GM21576 (cell line): ENCODE measurements at regions not wholly inside any gene's neighbourhood (a gene's known extent, or its start where the extent isn't known, plus 50 kb on each side); places are given as distances from the start of the nearest gene placed in this dataset.

Source experiments
- ATAC-seq: cut with Tn5 transposase; IDR thresholded peaks from one replicate; pipeline ENCODE4 v1.9.1; 2021; ENCODE audit warnings: mild to moderate bottlenecking, moderate library complexity; ENCODE audit not compliant: unreplicated experiment

DNA sequence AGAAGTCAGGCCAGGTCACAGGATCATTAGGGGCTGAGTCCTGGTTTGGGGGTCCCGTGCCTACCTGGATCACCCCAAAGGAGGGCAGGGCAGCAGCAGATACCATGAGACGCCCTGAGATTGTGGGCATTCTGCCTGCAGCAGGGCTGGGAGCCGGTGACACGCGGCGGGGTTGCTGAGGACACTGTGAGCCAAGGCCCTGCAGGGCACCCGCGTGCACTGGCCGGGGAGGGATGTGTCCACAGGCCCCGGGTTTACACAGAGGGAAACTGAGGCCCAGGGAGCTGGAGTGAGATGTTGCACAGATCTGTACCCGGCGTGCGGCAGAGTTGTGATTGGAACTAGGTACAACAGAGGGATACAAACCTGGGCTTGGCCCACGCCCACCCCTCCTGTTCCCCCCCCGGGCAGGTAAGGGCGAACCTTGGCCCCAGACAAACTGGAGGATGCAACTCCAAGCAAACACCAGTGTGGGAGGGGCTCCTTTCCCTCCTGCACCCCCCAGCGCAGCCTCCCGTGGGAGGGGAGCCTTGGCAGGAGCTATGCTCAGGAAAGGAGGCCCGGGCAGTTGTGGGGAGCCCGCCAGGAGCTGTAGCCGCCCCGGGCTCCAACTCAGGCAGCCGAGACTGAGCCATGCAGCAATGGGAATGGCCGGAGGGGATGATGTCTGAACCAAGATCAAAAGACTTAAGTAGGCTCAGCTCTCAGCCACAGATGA, 91.3 kb downstream of the ENGASE start:
- ATAC-seq, result no peak

- ATAC-seq, result no peak
These were observed 90.5 kb downstream of the ENGASE start for GRCh38 chr17:79164913-79165695.

DNA sequence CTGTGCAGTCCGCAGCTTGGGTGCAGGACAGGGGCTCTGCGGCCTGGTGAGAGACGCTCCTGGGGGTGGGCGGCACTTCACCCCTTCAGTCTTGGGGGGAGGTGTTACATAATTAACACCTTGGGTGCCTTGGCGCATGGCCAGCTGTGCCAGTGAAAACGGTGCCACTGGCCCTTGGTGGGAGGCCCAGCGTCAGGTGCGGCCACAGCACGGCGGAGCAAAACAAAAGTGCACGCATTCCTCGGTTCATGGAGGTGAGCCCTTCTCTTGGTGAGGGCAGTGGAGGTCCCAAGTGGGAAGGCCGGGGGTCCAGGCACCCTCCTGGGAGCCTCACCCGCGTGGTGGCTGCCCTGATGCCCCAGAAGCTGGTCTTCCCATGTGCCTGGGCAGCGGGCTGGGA, 89.8 kb downstream of the ENGASE start:
- no peak for ATAC-seq

GRCh38 chr17:79163071-79163470, 88.4 kb downstream of the ENGASE start:
- ATAC-seq, result no peak

DNA sequence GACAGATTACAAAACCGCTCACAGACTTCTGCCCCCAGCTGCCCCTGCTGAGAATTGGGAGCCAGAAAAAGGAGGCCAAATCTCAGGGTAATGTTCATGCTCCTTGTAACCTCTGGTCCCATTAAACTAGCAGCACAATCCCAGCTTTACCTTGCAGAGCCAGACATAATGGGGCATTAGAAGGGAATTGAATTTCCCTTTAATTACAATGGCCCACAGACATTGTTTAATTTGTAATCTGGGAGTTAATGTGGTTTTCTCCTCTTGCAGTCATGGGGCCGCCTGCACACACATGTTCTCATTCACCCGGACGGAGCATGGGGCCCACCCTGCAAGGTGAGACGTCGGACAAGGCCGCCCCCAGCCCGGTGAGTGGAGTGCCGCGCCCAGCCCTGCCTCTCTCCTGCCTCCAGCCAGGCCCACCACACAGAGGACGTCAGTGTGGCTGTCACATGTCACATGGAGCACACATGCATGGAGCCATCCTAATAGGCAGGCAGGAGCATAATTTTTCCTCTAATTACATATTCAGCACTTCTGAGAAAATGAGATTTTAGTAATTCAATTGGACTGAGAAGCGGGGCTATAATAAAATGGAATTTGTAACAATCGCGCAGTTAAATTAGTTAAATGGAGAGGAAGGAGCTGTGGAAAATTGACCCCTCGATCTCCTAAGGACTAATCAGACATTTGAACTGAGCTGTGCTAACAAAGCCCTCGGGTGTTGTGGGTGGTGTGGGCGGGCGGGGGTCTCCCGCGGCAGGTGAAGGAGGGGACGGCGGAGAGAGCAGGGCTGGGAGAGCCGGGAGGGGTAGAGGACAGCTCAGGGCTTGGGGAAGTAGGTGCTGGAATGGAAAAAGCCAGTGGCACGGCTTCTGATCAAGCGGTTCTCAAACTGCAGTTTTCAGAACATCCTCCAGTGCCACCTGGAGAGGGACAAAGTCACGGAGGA, 87.7 kb downstream of the ENGASE start:
- no peak for ATAC-seq

- ATAC-seq, result no peak
These were observed 86.5 kb downstream of the ENGASE start for GRCh38 chr17:79160980-79161636.

DNA sequence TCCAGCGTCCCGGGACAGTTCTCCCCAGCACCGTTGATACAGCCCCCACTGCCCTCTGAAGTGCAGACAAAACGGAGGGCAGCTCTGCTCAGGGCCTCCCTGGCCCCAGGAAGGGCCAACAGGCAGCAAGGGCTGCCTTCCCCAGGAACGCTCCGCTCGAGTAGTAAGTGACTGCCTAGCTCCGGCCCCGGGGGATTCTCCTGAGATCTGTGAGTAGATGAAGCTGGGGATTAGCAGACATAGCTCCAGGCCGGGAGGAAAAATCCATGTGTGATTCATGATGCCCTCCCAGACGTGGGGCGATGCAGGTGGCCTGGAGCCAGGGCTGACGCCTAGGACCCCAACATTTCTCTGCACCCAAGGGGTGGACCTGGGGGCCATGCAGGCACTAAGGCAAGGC, 85.3 kb downstream of the ENGASE start:
- no peak for ATAC-seq

DNA sequence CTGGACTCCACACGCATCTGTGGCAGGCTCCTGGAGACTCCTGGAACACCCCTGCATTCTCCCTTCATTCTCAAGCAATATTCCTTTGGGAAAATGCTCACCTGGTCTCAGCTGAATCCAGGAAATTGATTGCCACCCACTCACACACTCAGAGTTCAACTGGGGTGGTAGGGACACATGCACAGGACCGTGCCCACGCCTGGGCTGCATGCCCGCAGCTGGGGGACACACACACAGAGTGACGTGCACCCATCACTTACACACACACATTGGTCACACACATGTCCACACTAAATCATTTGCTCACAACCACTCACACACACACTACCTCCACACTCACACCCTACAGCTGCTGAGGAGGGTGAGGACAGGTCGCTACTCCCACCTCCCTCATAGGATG, 84.8 kb downstream of the ENGASE start:
- no peak for ATAC-seq

DNA sequence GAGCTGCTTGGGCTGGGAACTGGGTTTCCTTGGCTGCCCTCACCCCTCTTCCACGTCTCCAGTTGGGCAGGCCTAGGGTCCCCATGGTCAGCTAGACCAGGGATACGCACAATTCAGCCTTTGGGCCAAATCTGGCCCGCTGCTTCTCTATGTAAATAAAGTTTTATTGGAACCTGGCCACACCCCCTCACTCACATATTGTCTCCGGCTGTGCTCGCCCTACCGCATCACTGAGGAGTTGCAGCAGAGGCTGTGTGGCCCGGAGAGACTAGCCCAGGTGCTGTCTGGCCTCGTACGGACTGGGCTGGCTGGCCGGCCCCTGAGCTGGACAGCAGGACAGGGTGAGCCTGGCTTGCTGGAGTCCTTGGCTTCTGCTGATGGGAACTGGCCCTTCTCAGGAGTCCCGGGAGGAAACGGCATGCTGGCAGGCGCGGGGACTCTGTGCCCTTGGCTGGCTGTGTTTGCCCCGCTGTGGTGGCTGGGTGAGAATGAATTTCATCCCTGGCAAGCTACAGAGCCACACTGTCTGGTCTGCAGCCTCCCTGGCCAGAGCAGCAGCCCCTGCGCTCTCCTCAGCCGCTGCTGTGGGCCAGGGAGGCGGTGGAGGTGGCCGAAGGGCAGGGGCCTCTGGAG, 82.0 kb downstream of the ENGASE start:
- no peak for ATAC-seq

DNA sequence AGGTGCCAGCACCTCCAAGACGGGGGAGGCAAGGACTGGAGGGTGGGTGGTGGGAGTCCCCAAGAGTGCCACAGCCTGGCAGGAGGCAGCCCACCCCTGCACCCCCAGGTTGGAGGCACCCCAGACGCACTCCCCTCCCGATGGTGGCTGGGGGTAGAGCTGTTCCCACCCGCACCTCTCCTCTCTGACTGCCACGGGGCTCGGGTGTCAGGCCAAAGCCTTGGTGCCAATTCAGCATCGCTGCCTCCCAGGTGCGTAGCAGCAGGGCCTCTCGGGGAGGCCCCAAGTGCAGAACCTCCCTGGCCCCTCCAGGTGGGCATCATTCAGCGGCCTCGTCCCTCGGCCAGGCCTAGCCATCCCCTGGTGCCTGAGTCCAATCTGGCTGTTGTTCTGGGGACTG, 81.1 kb downstream of the ENGASE start:
- no peak for ATAC-seq

GRCh38 chr17:79154951-79155585, 80.4 kb downstream of the ENGASE start:
- ATAC-seq, result no peak

GRCh38 chr17:79154446-79154845, 79.8 kb downstream of the ENGASE start:
- ATAC-seq, result no peak

DNA sequence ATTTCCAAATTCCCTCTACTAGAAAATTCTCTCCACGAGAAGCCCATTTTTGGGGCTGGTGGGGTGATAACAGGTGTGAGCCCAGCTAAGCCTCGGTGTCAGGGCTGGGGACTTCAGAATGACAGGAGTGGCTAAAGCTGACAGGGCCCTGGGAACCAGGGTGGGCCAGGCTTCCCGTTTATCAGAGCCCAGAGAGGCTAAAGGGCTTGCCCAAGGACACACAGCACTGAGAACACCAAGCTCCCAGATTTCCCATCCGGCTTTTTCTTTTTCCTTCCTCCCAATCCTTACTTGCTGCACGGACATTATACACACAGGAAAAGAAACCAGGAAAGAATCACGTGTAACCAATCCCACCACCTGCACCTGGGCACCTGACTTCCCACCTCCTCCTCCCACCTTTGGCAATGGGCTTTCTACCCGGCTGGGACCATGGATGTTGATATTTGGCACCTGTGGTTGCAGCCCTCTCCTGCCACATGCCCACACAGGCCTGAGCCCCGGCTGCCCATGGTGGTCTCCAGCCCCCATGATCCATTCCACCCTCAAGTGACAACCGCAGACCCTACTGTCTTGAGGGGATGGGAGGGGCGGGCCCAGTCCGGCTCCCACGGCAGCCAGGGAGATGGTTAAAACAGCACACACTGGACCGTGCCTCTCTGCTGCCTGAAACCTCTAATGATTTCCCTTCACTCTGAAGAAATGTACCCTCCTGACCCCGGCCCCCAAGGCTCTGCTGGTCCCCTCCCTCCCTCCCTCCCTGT, 78.9 kb downstream of the ENGASE start:
- ATAC-seq, result no peak

DNA sequence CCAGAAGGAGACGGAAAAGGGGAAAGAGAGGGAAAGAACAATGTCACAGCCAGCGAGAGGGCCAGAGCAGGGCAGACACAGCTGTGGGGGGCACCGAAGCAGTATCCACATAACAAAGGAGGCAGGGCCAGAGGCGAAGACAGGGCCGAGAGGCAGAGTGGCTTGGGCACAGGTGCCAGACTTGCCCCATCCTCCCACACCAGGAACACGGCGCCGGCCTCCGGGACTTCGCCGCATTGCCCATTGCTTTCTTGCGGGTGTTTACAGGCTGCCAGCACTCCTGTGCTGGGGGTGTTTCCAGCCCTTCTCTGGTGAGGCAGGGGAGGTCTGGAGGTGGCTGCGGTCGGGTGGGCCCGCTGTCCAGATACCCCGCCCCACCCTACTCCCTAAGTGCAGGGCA, 78.0 kb downstream of the ENGASE start:
- no peak for ATAC-seq

DNA sequence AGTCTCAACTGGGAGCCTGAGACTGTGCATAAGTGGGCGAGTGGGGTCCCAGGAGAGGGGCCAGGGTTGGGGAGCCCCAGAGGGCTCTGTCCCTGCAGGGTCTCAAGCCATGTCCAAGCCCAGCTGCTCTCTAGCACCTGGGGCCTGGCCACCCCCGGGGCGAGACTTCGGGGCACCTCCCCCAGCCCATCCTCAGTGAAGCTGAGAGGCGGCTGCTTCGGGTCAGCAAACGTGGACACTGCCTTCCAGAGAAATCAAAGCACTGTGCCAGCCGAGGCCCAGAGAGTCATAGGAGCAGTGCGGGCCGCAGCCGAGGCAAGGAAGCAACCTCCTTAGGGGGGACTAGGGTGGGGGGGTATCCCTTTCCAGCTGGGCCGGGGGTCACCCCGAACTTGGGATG, 77.5 kb downstream of the ENGASE start:
- no peak for ATAC-seq

- ATAC-seq, result no peak
These were observed 76.2 kb downstream of the ENGASE start for GRCh38 chr17:79150799-79151198.

DNA sequence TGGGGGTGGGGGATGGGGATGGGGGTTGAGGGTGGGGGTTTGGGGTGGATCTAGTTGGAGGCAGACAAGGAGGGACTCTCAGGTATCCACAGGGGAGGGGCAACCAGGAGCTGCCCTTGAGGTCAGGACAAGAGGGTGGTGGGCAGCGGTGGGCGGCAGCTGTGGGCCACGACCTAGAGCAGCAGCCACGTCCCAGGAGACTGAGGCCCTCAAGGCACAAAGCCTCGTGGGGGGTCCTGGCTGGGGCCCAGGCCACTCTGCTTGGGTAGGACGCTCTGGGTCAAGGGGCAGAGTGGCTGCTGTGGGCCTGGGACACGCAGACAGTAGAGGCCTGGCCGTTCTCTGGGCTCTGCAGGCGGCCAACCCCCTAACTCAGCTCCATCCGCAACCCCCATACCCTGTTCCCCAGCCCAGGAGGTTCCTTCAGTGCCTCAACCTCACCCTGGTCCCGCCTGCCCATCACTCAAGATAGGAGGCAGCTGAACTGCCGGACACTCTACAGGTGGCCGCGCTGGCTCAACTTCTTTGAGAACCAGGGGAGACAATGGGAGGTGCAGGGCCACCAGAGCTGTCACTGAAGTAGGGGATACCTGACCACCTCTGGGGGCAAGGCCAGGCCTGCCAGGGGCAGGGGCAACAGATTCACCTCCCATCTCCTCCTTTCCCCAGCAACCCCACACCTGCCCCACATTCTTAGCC, 75.6 kb downstream of the ENGASE start:
- ATAC-seq, result no peak

GRCh38 chr17:79148584-79148983, 74.0 kb downstream of the ENGASE start:
- ATAC-seq, result no peak
